Peyer's patch (tissue), 4 donors: ENCODE measurements at regions not wholly inside any gene's neighbourhood (a gene's known extent, or its start where the extent isn't known, plus 50 kb on each side); places are given as distances from the start of the nearest gene placed in this dataset.
"Not testable (repeated sequence)": the region's sequence is repeated elsewhere in the genome, so short reads cannot be mapped to it uniquely, and the experiment has no call there.

ENCODE experiments used
- CTCF ChIP-seq, 6 experiments: fragments of 450-650 bp in 4 of 6; fragments of 200-600 bp in 2 of 6; sonication (generic) in 1 of 6; IDR thresholded peaks; one replicate each; pipeline ENCODE4 v1.5.1; 2017 to 2019; ENCODE audit warnings: antibody characterized with exemption in 6 of 6, mild to moderate bottlenecking in 3 of 6, moderate library complexity in 1 of 6
- POLR2A ChIP-seq, 2 donors: fragments of 450-650 bp; IDR thresholded peaks; one replicate each; pipeline ENCODE4 v1.5.1; 2017; ENCODE audit warnings: antibody characterized with exemption in 2 of 2, mild to moderate bottlenecking in 2 of 2, moderate library complexity in 2 of 2

GRCh38 chr9:63379864-63380263 is 1905.1 kb downstream of the FOXD4L5 start:
- TF ChIP-seq POLR2A, CTCF (IDR thresholded peaks at IDR 0.05): not testable (repeated sequence)
